K562 (cell line): ENCODE measurements at regions not wholly inside any gene's neighbourhood (a gene's known extent, or its start where the extent isn't known, plus 50 kb on each side); places are given as distances from the start of the nearest gene placed in this dataset.

Source experiments
- ATAC-seq: fragments of 200-7000 bp; cut with Tn5 transposase; 3 replicates; pipeline ENCODE4 v1.9.1; 2020; ENCODE audit warnings: moderate library complexity
- BruUV-seq: library from RNA; stranded (reverse); fragments of 400-500 nt; replicated peaks from 2 replicates; lab custom pipeline; 2021; lab: Mats Ljungman, UMichigan
- CTCF ChIA-PET: fragments of 300-600 bp; formaldehyde crosslinking; extraction: SDS; loops from one replicate; lab custom pipeline; 2021; ENCODE audit warnings: low intra/inter-chr PET ratio; lab: Yijun Ruan, JAX
- POLR2A ChIA-PET: fragments of 300-600, 350-650 bp; sonication (Branson Sonifier 250); formaldehyde crosslinking; extraction: SDS; loops from one replicate; lab custom pipeline; 2021; ENCODE audit warnings: antibody characterized with exemption, inconsistent platforms; lab: Yijun Ruan, JAX
- DNase-seq, 4 experiments: peaks; one replicate each; pipeline versions ENCODE4 v3.0.0 to v3.0.0-alpha.2; 2011 to 2018; ENCODE audit warnings: low spot score in 3 of 4, mixed read lengths in 3 of 4; ENCODE audit errors: extremely low read depth in 1 of 4
- FAIRE-seq: peaks from 2 replicates; lab custom pipeline; 2011; peaks lifted over from hg19 to GRCh38; lab: Jason Lieb, UNC
- H2AFZ ChIP-seq: 2 replicates; pipeline ENCODE4 v1.6.0; 2011; ENCODE audit warnings: low read depth, low read length, control low read depth, inconsistent platforms
- H3K27ac ChIP-seq: fragments of 200-600 bp; 3 replicates; pipeline ENCODE4 v1.8.0; 2011; ENCODE audit warnings: low read depth, mild to moderate bottlenecking, control low read depth, inconsistent platforms, low read length, moderate library complexity, mixed read lengths; ENCODE audit errors: extremely low read depth
- H3K27me3 ChIP-seq, 2 experiments: fragments of 300-600 bp in 1 of 2; 2 replicates in 1 of 2; 3 replicates in 1 of 2; pipeline versions ENCODE4 v1.6.0 to v1.8.0; 2011; ENCODE audit warnings: inconsistent platforms in 2 of 2, low read length in 2 of 2, mild to moderate bottlenecking in 1 of 2, mixed read lengths in 1 of 2, moderate library complexity in 1 of 2; ENCODE audit not compliant: control insufficient read depth in 2 of 2, insufficient read depth in 2 of 2
- H3K36me3 ChIP-seq: fragments of 300-600 bp; 3 replicates; pipeline ENCODE4 v1.8.0; 2011; ENCODE audit warnings: mild to moderate bottlenecking, low read length, inconsistent platforms; ENCODE audit not compliant: control insufficient read depth, insufficient read depth
- H3K4me1 ChIP-seq, 2 experiments: fragments of 200-600 bp in 1 of 2; replicated peaks in 1 of 2; 2 replicates in 1 of 2; 3 replicates in 1 of 2; pipeline versions ENCODE4 v1.5.1 to v1.8.0; 2011; ENCODE audit warnings: inconsistent platforms in 2 of 2, low read length in 2 of 2, mild to moderate bottlenecking in 1 of 2, mixed read lengths in 1 of 2, moderate library complexity in 1 of 2; ENCODE audit not compliant: control insufficient read depth in 2 of 2, insufficient read depth in 2 of 2
- H3K4me2 ChIP-seq: 2 replicates; pipeline ENCODE4 v1.6.1; 2011; ENCODE audit warnings: low read length, control low read depth, inconsistent platforms, mixed read lengths; ENCODE audit not compliant: insufficient read depth
- H3K4me3 ChIP-seq: fragments of 200-600 bp; sonication (generic), shearing (Covaris generic); 2 replicates; pipeline ENCODE4 v1.5.1; 2016; ENCODE audit warnings: control low read depth, inconsistent platforms
- H3K79me2 ChIP-seq: fragments of 200-600 bp; 3 replicates; pipeline ENCODE4 v1.8.0; 2011; ENCODE audit warnings: low read length, inconsistent platforms; ENCODE audit not compliant: control insufficient read depth, insufficient read depth
- H3K9ac ChIP-seq, 2 experiments: 2 replicates each; pipeline versions ENCODE4 v1.6.0 to v1.6.1; 2011; ENCODE audit warnings: low read depth in 2 of 2, low read length in 2 of 2, control low read depth in 1 of 2, inconsistent platforms in 1 of 2, mild to moderate bottlenecking in 1 of 2, mixed read lengths in 1 of 2; ENCODE audit not compliant: insufficient read depth in 1 of 2
- H3K9me1 ChIP-seq: one replicate; pipeline ENCODE4 v1.6.0; 2011; ENCODE audit warnings: inconsistent platforms, mild to moderate bottlenecking, low read length, moderate library complexity; ENCODE audit not compliant: control insufficient read depth, insufficient read depth
- H3K9me3 ChIP-seq: replicated peaks from 2 replicates; pipeline ENCODE4 v1.5.1; 2011; ENCODE audit warnings: low read depth, low read length, inconsistent platforms; ENCODE audit not compliant: control insufficient read depth, insufficient read depth
- H4K20me1 ChIP-seq: replicated peaks from 2 replicates; pipeline ENCODE4 v1.6.1; 2011; ENCODE audit warnings: low read length, inconsistent platforms, mixed read lengths; ENCODE audit not compliant: control insufficient read depth, insufficient read depth
- ASH1L ChIP-seq: fragments of 450-650 bp; IDR thresholded peaks from 2 replicates; pipeline ENCODE4 v1.6.1; 2018; ENCODE audit warnings: borderline replicate concordance, mild to moderate bottlenecking, low read depth; ENCODE audit not compliant: partially characterized antibody
- BRF1 ChIP-seq: IDR thresholded peaks from 3 replicates; pipeline ENCODE4 v1.6.1; 2011; ENCODE audit warnings: borderline replicate concordance, mild to moderate bottlenecking; ENCODE audit not compliant: insufficient read length; ENCODE audit errors: extremely low read depth
- CBFB ChIP-seq: sonication (generic); formaldehyde crosslinking; IDR thresholded peaks from 2 replicates; pipeline ENCODE4 v1.4.0; 2020; ENCODE audit warnings: mild to moderate bottlenecking, missing genetic modification reagents
- FOXA3 ChIP-seq, 2 experiments: fragments of 450-650 bp in 1 of 2; sonication (generic) in 1 of 2; formaldehyde crosslinking; IDR thresholded peaks in 1 of 2; conservative IDR thresholded peaks in 1 of 2; 2 replicates each; pipeline versions ENCODE4 v1.4.0 to v1.8.0; 2020 to 2022; ENCODE audit warnings: mild to moderate bottlenecking in 2 of 2, missing genetic modification reagents in 1 of 2
- HINFP ChIP-seq: fragments of 450-650 bp; conservative IDR thresholded peaks from 2 replicates; pipeline ENCODE4 v1.6.1; 2016; ENCODE audit warnings: missing genetic modification characterization, low read depth, mild to moderate bottlenecking, control low read depth, missing compliant biosample characterization
- MAFF ChIP-seq: IDR thresholded peaks from 2 replicates; pipeline ENCODE4 v1.6.1; 2012; ENCODE audit warnings: low read length, improper control_type of control experiment
- MTA3 ChIP-seq: fragments of 450-650 bp; formaldehyde crosslinking; IDR thresholded peaks from 2 replicates; pipeline ENCODE4 v1.6.1; 2017; ENCODE audit warnings: mild to moderate bottlenecking, borderline replicate concordance
- NFXL1 ChIP-seq: fragments of 450-650 bp; formaldehyde crosslinking; IDR thresholded peaks from 2 replicates; pipeline ENCODE4 v1.4.0; 2021; ENCODE audit warnings: mild to moderate bottlenecking
- PRPF4 ChIP-seq: fragments of 200-400 bp; formaldehyde crosslinking; IDR thresholded peaks from one replicate; pipeline ENCODE4 v1.6.1; 2017; ENCODE audit warnings: low read length, low read depth, mild to moderate bottlenecking; ENCODE audit not compliant: insufficient read depth, poor library complexity, severe bottlenecking
- PTBP1 ChIP-seq: fragments of 200-400 bp; formaldehyde crosslinking; IDR thresholded peaks from 2 replicates; pipeline ENCODE4 v1.6.1; 2017; ENCODE audit warnings: low read depth, low read length
- RBFOX2 ChIP-seq: fragments of 200-400 bp; formaldehyde crosslinking; IDR thresholded peaks from 2 replicates; pipeline ENCODE4 v1.6.1; 2017; ENCODE audit warnings: low read depth, mild to moderate bottlenecking, low read length, moderate library complexity
- RFX1 ChIP-seq: fragments of 450-650 bp; IDR thresholded peaks from 2 replicates; pipeline ENCODE4 v1.6.1; 2016; ENCODE audit warnings: mild to moderate bottlenecking, moderate library complexity
- SAP30 ChIP-seq: fragments of 200-600 bp; sonication (generic); IDR thresholded peaks from 2 replicates; pipeline ENCODE4 v1.6.1; 2012; ENCODE audit warnings: borderline replicate concordance, low read depth, mild to moderate bottlenecking, moderate library complexity, low read length, control low read depth, inconsistent platforms; ENCODE audit not compliant: insufficient read depth, poor library complexity, severe bottlenecking
- SRSF3 ChIP-seq: fragments of 200-400 bp; formaldehyde crosslinking; IDR thresholded peaks from 2 replicates; pipeline ENCODE4 v1.6.1; 2016; ENCODE audit warnings: mild to moderate bottlenecking, low read length, moderate library complexity; ENCODE audit not compliant: insufficient read depth
- XRCC5 ChIP-seq: fragments of 200-400 bp; formaldehyde crosslinking; IDR thresholded peaks from 2 replicates; pipeline ENCODE4 v1.6.1; 2017; ENCODE audit warnings: low read depth, mild to moderate bottlenecking, low read length
- ZC3H4 ChIP-seq: sonication (generic); formaldehyde crosslinking; IDR thresholded peaks from 2 replicates; pipeline ENCODE4 v1.9.0; 2021; ENCODE audit warnings: missing genetic modification reagents, borderline replicate concordance
- ZNF232 ChIP-seq: sonication (generic); formaldehyde crosslinking; IDR thresholded peaks from 2 replicates; pipeline ENCODE4 v1.8.0; 2022; ENCODE audit warnings: mild to moderate bottlenecking, missing genetic modification reagents
- ZNF695 ChIP-seq: fragments of 450-650 bp; formaldehyde crosslinking; IDR thresholded peaks from 2 replicates; pipeline ENCODE4 v1.4.0; 2020; ENCODE audit warnings: mild to moderate bottlenecking, moderate library complexity
- ZNF717 ChIP-seq: fragments of 250-450 bp; sonication (Bioruptor Pico); IDR thresholded peaks from 2 replicates; pipeline ENCODE4 v1.5.0; 2021
- WGBS: fragments of 100-300 bp; shearing (Covaris generic); methylation state at CpG from one replicate; pipeline ENCODE4 v1.1.6; 2016; ENCODE audit warnings: low coverage, mixed read lengths; ENCODE audit not compliant: insufficient coverage; ENCODE audit errors: missing lambda C conversion rate; 5-methylcytosine and 5-hydroxymethylcytosine counted together
- in situ Hi-C: fragments of 300-500 bp; cut with MboI; formaldehyde crosslinking; loops from 4 replicates; pipeline ENCODE4 v1.15.0; 2018; ENCODE audit warnings: inconsistent platforms, mixed read lengths
- intact Hi-C: fragments of 100-400 bp; cut with micrococcal nuclease; formaldehyde crosslinking; loops from 2 replicates; pipeline ENCODE4 v1.14.2; 2022

DNA sequence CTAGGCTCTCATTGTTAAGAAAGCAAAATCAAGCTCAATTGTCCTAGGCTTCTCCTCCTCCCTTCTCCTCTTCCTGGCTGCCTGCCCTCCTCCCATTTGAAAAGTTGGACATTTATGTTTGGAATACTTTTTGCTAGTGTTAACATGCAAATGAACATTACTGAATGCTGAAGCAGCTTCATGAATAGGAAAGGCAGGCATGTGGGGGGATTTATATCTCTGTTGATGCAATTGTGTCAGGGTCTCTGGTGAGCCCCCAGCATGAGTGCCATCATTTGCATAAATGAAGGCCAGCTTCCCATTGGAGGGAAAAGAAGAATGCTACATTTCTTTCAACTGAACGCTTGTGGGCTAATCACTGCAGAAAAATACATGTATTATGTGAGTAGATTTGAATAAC, 160.1 kb upstream of the NDST3 start:
- Histone ChIP-seq H3K9me3 (peaks cover 1% of the 10 kb centered on the region; the same call in 1 of the 2 replicates), H3K4me3 (no peak overlapping the region), H2AFZ (no peak overlapping the region), H4K20me1 (no peaks in the 10 kb centered on the region), H3K27me3 (no peaks in the 10 kb centered on the region), H3K27ac (no peak overlapping the region), H3K9me1 (no peaks in the 10 kb centered on the region), H3K9ac (no peak overlapping the region), H3K4me2 (no peak overlapping the region), H3K4me1 (no peaks in the 10 kb centered on the region), H3K79me2 (no peaks in the 10 kb centered on the region), H3K36me3 (no peaks in the 10 kb centered on the region)
- CTCF ChIA-PET: no interaction called here
- ATAC-seq (no peak), DNase-seq (no peak), FAIRE-seq (no peak)
- intact Hi-C loops (no loop called here), in situ Hi-C loops (no loop called here)
- POLR2A ChIA-PET: no interaction called here
- BruUV-seq: no TSS peak
- TF ChIP-seq SAP30 (no peak), BRF1 (no peak), CBFB (CRISPR knock-in tag) (no peak), ZNF695 (CRISPR knock-in tag) (no peak), ZNF717 (CRISPR knock-in tag) (no peak), MTA3 (no peak), MAFF (no peak), RFX1 (no peak), RBFOX2 (no peak), SRSF3 (no peak), XRCC5 (no peak), ASH1L (no peak), NFXL1 (CRISPR knock-in tag) (no peak), PRPF4 (no peak), ZNF232 (CRISPR knock-in tag) (no peak), ZC3H4 (CRISPR knock-in tag) (no peak), FOXA3 (CRISPR knock-in tag; conservative IDR thresholded peaks at IDR 0.05 in 1 of 2, IDR thresholded peaks at IDR 0.05 in 1 of 2) (no peak), PTBP1 (no peak), HINFP (no peak)
- 0% methylated on average over 1 of the region's 1 CpG for WGBS
